GM12872 (cell line): ENCODE measurements at regions not wholly inside any gene's neighbourhood (a gene's known extent, or its start where the extent isn't known, plus 50 kb on each side); places are given as distances from the start of the nearest gene placed in this dataset.

ENCODE experiments used
- TF ChIP-seq, protein P1 (sequence below): IDR thresholded peaks from 3 replicates; pipeline ENCODE4 v1.5.1; 2011; ENCODE audit warnings: low read depth, mild to moderate bottlenecking, low read length, moderate library complexity; ENCODE audit not compliant: insufficient read depth

DNA sequence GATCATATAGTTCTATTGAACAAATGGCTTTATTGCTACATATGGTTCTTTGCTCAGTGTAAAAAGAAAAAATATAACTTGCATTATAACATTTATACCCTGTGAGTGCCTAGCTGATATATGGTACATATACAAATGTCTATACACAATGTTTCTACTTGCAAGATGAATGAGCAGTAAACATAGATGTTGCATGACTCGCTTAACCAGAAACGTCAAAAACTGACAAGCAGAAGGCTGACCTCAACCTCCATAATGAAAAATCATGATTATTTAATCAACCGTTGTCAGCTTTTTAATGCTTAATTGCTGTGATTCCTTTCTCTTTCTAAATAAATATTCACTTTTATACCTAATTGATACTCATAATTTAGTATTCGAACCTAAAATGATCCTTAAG is 183.3 kb downstream of the PTN start:
- TF ChIP-seq, protein P1, sequence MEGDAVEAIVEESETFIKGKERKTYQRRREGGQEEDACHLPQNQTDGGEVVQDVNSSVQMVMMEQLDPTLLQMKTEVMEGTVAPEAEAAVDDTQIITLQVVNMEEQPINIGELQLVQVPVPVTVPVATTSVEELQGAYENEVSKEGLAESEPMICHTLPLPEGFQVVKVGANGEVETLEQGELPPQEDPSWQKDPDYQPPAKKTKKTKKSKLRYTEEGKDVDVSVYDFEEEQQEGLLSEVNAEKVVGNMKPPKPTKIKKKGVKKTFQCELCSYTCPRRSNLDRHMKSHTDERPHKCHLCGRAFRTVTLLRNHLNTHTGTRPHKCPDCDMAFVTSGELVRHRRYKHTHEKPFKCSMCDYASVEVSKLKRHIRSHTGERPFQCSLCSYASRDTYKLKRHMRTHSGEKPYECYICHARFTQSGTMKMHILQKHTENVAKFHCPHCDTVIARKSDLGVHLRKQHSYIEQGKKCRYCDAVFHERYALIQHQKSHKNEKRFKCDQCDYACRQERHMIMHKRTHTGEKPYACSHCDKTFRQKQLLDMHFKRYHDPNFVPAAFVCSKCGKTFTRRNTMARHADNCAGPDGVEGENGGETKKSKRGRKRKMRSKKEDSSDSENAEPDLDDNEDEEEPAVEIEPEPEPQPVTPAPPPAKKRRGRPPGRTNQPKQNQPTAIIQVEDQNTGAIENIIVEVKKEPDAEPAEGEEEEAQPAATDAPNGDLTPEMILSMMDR: no peak

DNA sequence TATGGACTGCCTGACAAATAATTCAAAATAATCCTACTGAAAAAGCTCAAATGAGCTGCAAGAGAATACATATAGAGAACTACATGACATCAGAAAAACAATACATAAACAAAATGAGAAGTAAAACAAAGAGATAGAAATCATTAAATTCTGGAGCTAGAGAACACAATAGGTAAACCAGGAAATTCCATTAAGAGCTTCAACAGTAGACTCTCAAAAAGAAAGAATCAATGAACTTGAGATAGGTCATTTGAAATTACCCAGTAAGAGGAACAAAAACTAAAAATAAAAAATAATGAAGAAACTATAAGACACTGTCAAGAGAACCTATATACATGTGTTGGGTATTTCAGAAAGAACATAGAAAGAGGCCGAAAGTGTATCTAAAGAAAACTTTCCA is 186.3 kb downstream of the PTN start:
- TF ChIP-seq, protein P1: no peak

DNA sequence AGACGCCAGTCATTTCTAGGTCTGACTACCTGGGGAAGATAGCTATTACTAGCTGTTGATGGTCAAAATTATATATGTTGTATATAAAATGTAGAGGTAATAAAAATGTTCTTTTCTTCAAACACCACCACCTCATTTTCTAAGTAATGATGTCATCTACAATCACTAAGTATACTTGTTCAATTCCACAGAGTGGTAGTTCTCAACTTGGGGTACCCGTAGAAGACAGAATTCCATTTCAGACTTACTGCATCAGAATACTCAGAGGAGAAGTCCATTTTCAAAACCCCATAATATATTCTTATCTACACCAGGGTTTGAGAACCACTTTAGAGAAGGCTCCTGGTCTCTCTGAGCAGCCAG is 191.9 kb downstream of the PTN start:
- TF ChIP-seq, protein P1: no peak

DNA sequence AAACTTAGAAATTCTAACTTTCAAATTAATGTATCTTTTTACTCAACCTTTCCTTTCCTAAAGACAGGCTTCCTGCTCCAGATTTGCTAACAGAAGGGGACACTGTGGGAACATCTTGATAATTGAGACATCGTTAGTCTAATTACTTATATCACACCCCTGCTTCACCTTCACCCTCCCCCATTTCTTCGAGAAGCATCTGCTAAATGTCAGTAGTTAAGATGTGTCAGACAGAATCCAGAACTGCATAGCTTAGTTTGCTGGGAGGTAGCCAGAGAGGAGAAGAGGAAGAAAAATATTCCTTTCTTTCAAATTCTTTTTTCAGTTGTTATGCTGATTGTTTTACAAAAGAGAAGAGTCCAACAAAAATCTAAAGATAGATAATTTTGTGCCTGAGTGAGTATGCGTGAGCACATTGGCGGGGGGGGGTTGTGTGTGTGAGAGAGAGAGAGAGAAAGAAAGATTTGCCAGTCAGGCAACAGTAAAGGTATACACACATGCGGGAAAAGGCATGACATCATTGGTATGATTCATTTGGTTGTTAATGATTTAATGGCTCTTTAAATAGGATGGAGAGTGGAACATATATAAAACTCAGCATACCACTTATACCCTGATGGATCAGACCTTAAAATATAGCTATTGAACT is 192.4 kb downstream of the PTN start:
- TF ChIP-seq, protein P1: no peak

DNA sequence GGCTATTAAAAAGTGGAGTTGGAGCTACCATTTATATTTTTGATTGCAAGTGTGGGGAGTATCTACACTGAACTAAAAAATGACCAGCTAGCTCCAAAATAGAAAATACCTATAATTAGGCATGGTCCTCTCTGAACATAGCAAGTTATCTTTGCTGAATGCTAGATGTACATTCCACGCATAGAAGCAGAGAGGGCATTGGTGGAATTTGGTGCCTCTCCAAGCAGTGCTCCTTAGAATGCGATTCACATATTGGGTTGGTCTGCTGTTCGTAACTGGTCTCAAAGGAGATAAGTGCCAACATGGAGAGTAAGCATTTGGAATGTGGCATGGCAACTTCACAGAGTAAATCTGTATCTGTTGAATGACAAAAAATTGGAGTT is 196.2 kb downstream of the PTN start:
- TF ChIP-seq, protein P1: no peak

DNA sequence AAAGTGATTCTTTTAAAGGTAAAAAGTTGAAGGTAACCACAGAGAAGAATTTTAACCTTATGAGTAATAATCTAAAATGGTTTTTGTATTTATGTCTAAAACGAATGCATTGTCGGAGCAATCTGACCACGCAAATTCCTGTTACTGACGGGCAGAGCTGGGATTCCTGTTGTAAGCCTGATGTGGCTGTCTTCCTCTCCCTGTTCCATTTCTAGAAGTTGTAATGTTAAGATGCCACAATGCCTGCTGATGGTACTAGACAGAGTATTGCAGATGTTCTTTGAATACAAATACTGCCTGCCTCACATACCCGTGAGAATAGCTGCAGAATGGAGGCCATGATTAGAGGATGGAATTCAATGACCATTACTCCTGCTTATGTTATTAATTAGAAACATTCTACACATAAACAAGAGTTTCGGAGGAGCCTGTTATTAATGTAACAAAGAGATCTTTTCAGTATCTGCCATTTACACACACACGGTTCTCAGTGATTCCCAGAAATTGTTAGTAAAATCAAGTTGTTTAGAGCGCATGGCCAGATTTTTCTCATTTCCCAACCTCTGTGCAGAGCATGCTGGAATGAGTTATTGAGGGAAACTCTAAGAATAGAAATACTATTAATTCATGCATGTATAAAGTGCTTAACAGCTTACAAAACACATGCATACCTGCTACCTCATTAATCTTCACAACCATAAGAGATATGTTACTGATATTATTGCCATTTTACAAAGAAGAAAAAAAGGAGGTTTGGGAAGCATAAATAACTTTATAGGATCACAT is 196.8 kb downstream of the PTN start:
- TF ChIP-seq, protein P1: no peak

DNA sequence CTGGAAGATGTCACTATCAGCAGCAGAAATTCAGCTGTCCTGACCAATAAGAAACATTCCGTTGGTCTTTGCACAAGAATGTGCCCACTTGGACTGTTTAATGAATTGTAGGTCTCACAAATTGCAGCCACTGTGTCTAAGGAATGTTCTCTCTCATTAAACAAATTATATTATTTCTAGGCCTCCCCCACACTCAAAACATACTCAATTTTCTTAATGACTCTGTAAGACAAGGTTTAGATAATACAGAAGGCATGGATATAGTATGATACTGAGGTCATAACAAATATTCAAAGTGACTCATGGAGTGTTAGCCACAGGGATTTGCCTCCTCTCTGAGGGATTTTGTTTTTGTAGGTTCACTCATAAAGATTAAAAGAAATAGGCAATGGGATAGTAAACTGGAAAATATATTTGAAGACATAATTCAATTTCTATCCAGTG is 197.5 kb downstream of the PTN start:
- TF ChIP-seq, protein P1: no peak
